ENCODE measurements at regions not wholly inside any gene's neighbourhood (a gene's known extent, or its start where the extent isn't known, plus 50 kb on each side); places are given as distances from the start of the nearest gene placed in this dataset.

GRCh38 chr7:68754414-68754813, 843.9 kb upstream of the AUTS2 start:
- TF ChIP-seq CTCF (IDR thresholded peaks at IDR 0.05; ENCODE audit: borderline replicate concordance, extremely low read depth, low read length, poor library complexity, severe bottlenecking) (no peak), EZH2 (IDR thresholded peaks at IDR 0.05; ENCODE audit: borderline replicate concordance, low read depth, low read length, severe bottlenecking) (no peak)

Data from DND-41 (cell line).